K562 (cell line): ENCODE measurements at regions not wholly inside any gene's neighbourhood (a gene's known extent, or its start where the extent isn't known, plus 50 kb on each side); places are given as distances from the start of the nearest gene placed in this dataset.

Source experiments
- CBX3 ChIP-seq, 2 experiments: IDR thresholded peaks; 1 replicate in 1 of 2; 2 replicates in 1 of 2; pipeline ENCODE4 v1.6.1; 2012; ENCODE audit warnings: inconsistent platforms in 2 of 2, low read length in 2 of 2, borderline replicate concordance in 1 of 2, control low read depth in 1 of 2
- GATA2 ChIP-seq: sonication (generic); formaldehyde crosslinking; IDR thresholded peaks from 2 replicates; pipeline ENCODE4 v1.4.0; 2020; ENCODE audit warnings: mild to moderate bottlenecking, missing genetic modification reagents
- NR1H2 ChIP-seq: sonication (generic); formaldehyde crosslinking; IDR thresholded peaks from 2 replicates; pipeline ENCODE4 v1.4.0; 2020; ENCODE audit warnings: mild to moderate bottlenecking, missing genetic modification reagents
- SP1 ChIP-seq: sonication (generic); formaldehyde crosslinking; IDR thresholded peaks from 2 replicates; pipeline ENCODE4 v1.8.1; 2022; ENCODE audit warnings: mild to moderate bottlenecking, missing genetic modification reagents
- TEAD2 ChIP-seq: fragments of 450-650 bp; IDR thresholded peaks from 2 replicates; pipeline ENCODE4 v1.6.1; 2016; ENCODE audit warnings: missing genetic modification characterization, control low read depth, missing compliant biosample characterization
- ZHX1 ChIP-seq: fragments of 150-350 bp; conservative IDR thresholded peaks from 2 replicates; pipeline ENCODE4 v1.6.1; 2014; ENCODE audit warnings: low read length
- ZNF121 ChIP-seq: sonication (generic); formaldehyde crosslinking; conservative IDR thresholded peaks from 2 replicates; pipeline ENCODE4 v1.8.0; 2022; ENCODE audit warnings: missing genetic modification reagents
- ZNF175 ChIP-seq: fragments of 200-800 bp; sonication (Bioruptor generic); IDR thresholded peaks from 2 replicates; pipeline ENCODE4 v1.6.1; 2016; ENCODE audit warnings: low read depth, mild to moderate bottlenecking, missing genetic modification characterization, missing compliant biosample characterization
- TF ChIP-seq, protein P1 (sequence below), 3 experiments: IDR thresholded peaks in 2 of 3; conservative IDR thresholded peaks in 1 of 3; 2 replicates each; pipeline ENCODE4 v1.5.1; 2011 to 2012; ENCODE audit warnings: low read length in 3 of 3, mild to moderate bottlenecking in 3 of 3, control low read depth in 2 of 3, improper control_type of control experiment in 1 of 3, inconsistent platforms in 1 of 3, low read depth in 1 of 3, mixed read lengths in 1 of 3, moderate library complexity in 1 of 3; ENCODE audit not compliant: insufficient read depth in 2 of 3

GRCh38 chr7:68640103-68640502, 958.2 kb upstream of the AUTS2 start:
- TF ChIP-seq CBX3 (IDR thresholded peaks at IDR 0.05; ENCODE audit: borderline replicate concordance in 1 of 2, low read length in 2 of 2) (no peak), ZHX1 (no peak), ZNF175 (CRISPR knock-in tag) (no peak), SP1 (CRISPR knock-in tag) (no peak), NR1H2 (CRISPR knock-in tag) (no peak), GATA2 (CRISPR knock-in tag) (no peak), TEAD2 (tag) (no peak), ZNF121 (CRISPR knock-in tag) (no peak)
- TF ChIP-seq, protein P1, sequence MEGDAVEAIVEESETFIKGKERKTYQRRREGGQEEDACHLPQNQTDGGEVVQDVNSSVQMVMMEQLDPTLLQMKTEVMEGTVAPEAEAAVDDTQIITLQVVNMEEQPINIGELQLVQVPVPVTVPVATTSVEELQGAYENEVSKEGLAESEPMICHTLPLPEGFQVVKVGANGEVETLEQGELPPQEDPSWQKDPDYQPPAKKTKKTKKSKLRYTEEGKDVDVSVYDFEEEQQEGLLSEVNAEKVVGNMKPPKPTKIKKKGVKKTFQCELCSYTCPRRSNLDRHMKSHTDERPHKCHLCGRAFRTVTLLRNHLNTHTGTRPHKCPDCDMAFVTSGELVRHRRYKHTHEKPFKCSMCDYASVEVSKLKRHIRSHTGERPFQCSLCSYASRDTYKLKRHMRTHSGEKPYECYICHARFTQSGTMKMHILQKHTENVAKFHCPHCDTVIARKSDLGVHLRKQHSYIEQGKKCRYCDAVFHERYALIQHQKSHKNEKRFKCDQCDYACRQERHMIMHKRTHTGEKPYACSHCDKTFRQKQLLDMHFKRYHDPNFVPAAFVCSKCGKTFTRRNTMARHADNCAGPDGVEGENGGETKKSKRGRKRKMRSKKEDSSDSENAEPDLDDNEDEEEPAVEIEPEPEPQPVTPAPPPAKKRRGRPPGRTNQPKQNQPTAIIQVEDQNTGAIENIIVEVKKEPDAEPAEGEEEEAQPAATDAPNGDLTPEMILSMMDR (IDR thresholded peaks at IDR 0.05 in 2 of 3, conservative IDR thresholded peaks at IDR 0.05 in 1 of 3; ENCODE audit: insufficient read depth in 2 of 3, low read depth in 1 of 3, low read length in 3 of 3), result no peak
